ENCODE measurements at regions not wholly inside any gene's neighbourhood (a gene's known extent, or its start where the extent isn't known, plus 50 kb on each side); places are given as distances from the start of the nearest gene placed in this dataset.

- TF ChIP-seq CTCF (optimal IDR thresholded peaks at IDR 0.05 in 1 of 3, IDR thresholded peaks at IDR 0.05 in 1 of 3, conservative IDR thresholded peaks at IDR 0.05 in 1 of 3; ENCODE audit: extremely low read depth in 1 of 3, insufficient read depth in 2 of 3, low read length in 3 of 3) = no peak
- no peak for TF ChIP-seq EZH2 (IDR thresholded peaks at IDR 0.05; ENCODE audit: low read length)
These were observed 111.2 kb downstream of the ATPSCKMT start for GRCh38 chr5:10138395-10139057.
